ENCODE measurements at regions not wholly inside any gene's neighbourhood (a gene's known extent, or its start where the extent isn't known, plus 50 kb on each side); places are given as distances from the start of the nearest gene placed in this dataset.

- DNase-seq (ENCODE audit: low spot score), result no peak
- CTCF ChIA-PET, result no interaction called here
- Histone ChIP-seq H3K9me3 (ENCODE audit: low read depth, low read length, poor library complexity, severe bottlenecking) (no peaks in the 10 kb centered on the region), H3K27ac (ENCODE audit: low read depth, low read length, poor library complexity, severe bottlenecking) (no peak overlapping the region), H3K36me3 (ENCODE audit: insufficient read depth, low read length, poor library complexity, severe bottlenecking) (no peaks in the 10 kb centered on the region), H3K4me1 (ENCODE audit: insufficient read depth, low read length, poor library complexity, severe bottlenecking) (peaks cover 9% of the 10 kb centered on the region), H3K27me3 (replicated peaks; ENCODE audit: insufficient read depth, low read depth, low read length, poor library complexity) (no peaks in the 10 kb centered on the region), H3K4me3 (ENCODE audit: low read depth, low read length, poor library complexity, severe bottlenecking) (no peak overlapping the region)
- no peak for TF ChIP-seq CTCF (conservative IDR thresholded peaks at IDR 0.05; ENCODE audit: low read depth, low read length)
- TF ChIP-seq EZH2 (IDR thresholded peaks at IDR 0.05; ENCODE audit: borderline replicate concordance, low read depth, low read length, poor library complexity, severe bottlenecking), result no peak
- intact Hi-C loops (cut with micrococcal nuclease; ENCODE audit: unreplicated experiment), result no loop called here
- POLR2A ChIA-PET (ENCODE audit: low non-redundant PET), result no interaction called here
- BruUV-seq (replicated peaks), result no TSS peak
These were observed 623.0 kb downstream of the OTOL1 start for GRCh38 chr3:162119651-162120050.

- no peak for TF ChIP-seq CTCF (conservative IDR thresholded peaks at IDR 0.05; ENCODE audit: low read depth, low read length)
- TF ChIP-seq EZH2 (IDR thresholded peaks at IDR 0.05; ENCODE audit: borderline replicate concordance, low read depth, low read length, poor library complexity, severe bottlenecking), result no peak
- POLR2A ChIA-PET (ENCODE audit: low non-redundant PET), result no interaction called here
- CTCF ChIA-PET, result no interaction called here
- intact Hi-C loops (cut with micrococcal nuclease; ENCODE audit: unreplicated experiment), result no loop called here
- no peaks in the 10 kb centered on the region for H3K27me3 ChIP-seq (replicated peaks; ENCODE audit: insufficient read depth, low read depth, low read length, poor library complexity)
- no TSS peak for BruUV-seq (replicated peaks)
- no peaks in the 10 kb centered on the region for H3K4me1 ChIP-seq (ENCODE audit: insufficient read depth, low read length, poor library complexity, severe bottlenecking)
- H3K36me3 ChIP-seq (ENCODE audit: insufficient read depth, low read length, poor library complexity, severe bottlenecking), result no peaks in the 10 kb centered on the region
- H3K27ac ChIP-seq (ENCODE audit: low read depth, low read length, poor library complexity, severe bottlenecking), result no peak overlapping the region
- no peaks in the 10 kb centered on the region for H3K9me3 ChIP-seq (ENCODE audit: low read depth, low read length, poor library complexity, severe bottlenecking)
- DNase-seq (ENCODE audit: low spot score), result no peak
- H3K4me3 ChIP-seq (ENCODE audit: low read depth, low read length, poor library complexity, severe bottlenecking), result no peak overlapping the region
These were observed 625.8 kb downstream of the OTOL1 start for GRCh38 chr3:162122405-162122804.

GRCh38 chr3:162125790-162126189, 629.2 kb downstream of the OTOL1 start:
- Histone ChIP-seq H3K4me1 (ENCODE audit: insufficient read depth, low read length, poor library complexity, severe bottlenecking) (no peaks in the 10 kb centered on the region), H3K36me3 (ENCODE audit: insufficient read depth, low read length, poor library complexity, severe bottlenecking) (no peaks in the 10 kb centered on the region), H3K27ac (ENCODE audit: low read depth, low read length, poor library complexity, severe bottlenecking) (no peak overlapping the region), H3K27me3 (replicated peaks; ENCODE audit: insufficient read depth, low read depth, low read length, poor library complexity) (no peaks in the 10 kb centered on the region), H3K4me3 (ENCODE audit: low read depth, low read length, poor library complexity, severe bottlenecking) (no peak overlapping the region), H3K9me3 (ENCODE audit: low read depth, low read length, poor library complexity, severe bottlenecking) (no peaks in the 10 kb centered on the region)
- ChIA-PET CTCF (no interaction called here), POLR2A (ENCODE audit: low non-redundant PET) (no interaction called here)
- intact Hi-C loops (cut with micrococcal nuclease; ENCODE audit: unreplicated experiment), result no loop called here
- no peak for TF ChIP-seq EZH2 (IDR thresholded peaks at IDR 0.05; ENCODE audit: borderline replicate concordance, low read depth, low read length, poor library complexity, severe bottlenecking)
- TF ChIP-seq CTCF (conservative IDR thresholded peaks at IDR 0.05; ENCODE audit: low read depth, low read length), result no peak
- no TSS peak for BruUV-seq (replicated peaks)
- no peak for DNase-seq (ENCODE audit: low spot score)

All from A673 (cell line).